A549 (cell line): ENCODE measurements at regions not wholly inside any gene's neighbourhood (a gene's known extent, or its start where the extent isn't known, plus 50 kb on each side); places are given as distances from the start of the nearest gene placed in this dataset.

Source experiments
- ATAC-seq, 2 experiments: fragments of 200-7000 bp in 1 of 2; fragments of >200 bp in 1 of 2; cut with Nextera tagmentation in 1 of 2; cut with Tn5 transposase in 1 of 2; 3 replicates each; pipeline versions ENCODE4 v1.8.0 to v1.9.1; 2018 to 2020; ENCODE audit warnings: mild to moderate bottlenecking in 1 of 2, moderate library complexity in 1 of 2
- CTCF ChIA-PET: fragments of 300-600 bp; sonication (Branson Sonifier 250); formaldehyde crosslinking; extraction: SDS; loops from one replicate; lab custom pipeline; 2021; ENCODE audit warnings: antibody characterized with exemption, inconsistent platforms; lab: Yijun Ruan, JAX
- POLR2A ChIA-PET: fragments of 350-600 bp; formaldehyde crosslinking; extraction: SDS; loops from one replicate; lab custom pipeline; 2021; ENCODE audit warnings: antibody characterized with exemption, inconsistent platforms; lab: Yijun Ruan, JAX
- DNase-seq, 2 experiments: peaks; one replicate each; pipeline versions ENCODE4 v3.0.0 to v3.0.0-alpha.2; 2011 to 2016; ENCODE audit warnings: low read depth in 1 of 2, low spot score in 1 of 2
- FAIRE-seq: peaks from 2 replicates; lab custom pipeline; 2011; peaks lifted over from hg19 to GRCh38; lab: Jason Lieb, UNC
- H3K27ac ChIP-seq, 2 experiments: fragments of >200 bp; sonication (Bioruptor Twin); formaldehyde crosslinking; 3 replicates each; pipeline ENCODE4 v1.5.1; 2016 to 2017
- H3K4me1 ChIP-seq: fragments of >200 bp; sonication (Bioruptor Twin); formaldehyde crosslinking; 3 replicates; pipeline ENCODE4 v1.6.1; 2016
- H3K4me2 ChIP-seq: fragments of >200 bp; sonication (Bioruptor Twin); formaldehyde crosslinking; 3 replicates; pipeline ENCODE4 v1.6.1; 2016
- H3K4me3 ChIP-seq: fragments of >200 bp; sonication (Bioruptor Twin); formaldehyde crosslinking; 3 replicates; pipeline ENCODE4 v1.5.1; 2016
- H3K9me3 ChIP-seq: fragments of >200 bp; sonication (Bioruptor Twin); formaldehyde crosslinking; 3 replicates; pipeline ENCODE4 v1.6.1; 2016
- CHD4 ChIP-seq: fragments of 200-600 bp; sonication (generic); IDR thresholded peaks from 2 replicates; pipeline ENCODE4 v1.6.1; 2016; ENCODE audit warnings: antibody characterized with exemption, mild to moderate bottlenecking, borderline replicate concordance
- CTCF ChIP-seq: fragments of >200 bp; sonication (Bioruptor Twin); formaldehyde crosslinking; IDR thresholded peaks from 3 replicates; pipeline ENCODE4 v1.5.1; 2016
- E2F6 ChIP-seq: IDR thresholded peaks from 2 replicates; pipeline ENCODE4 v1.6.1; 2012; ENCODE audit warnings: low read depth, borderline replicate concordance
- FOXS1 ChIP-seq: fragments of 250-450 bp; sonication (Bioruptor Pico); IDR thresholded peaks from 2 replicates; pipeline ENCODE4 v1.5.0; 2020; ENCODE audit warnings: mild to moderate bottlenecking, moderate library complexity
- HDAC2 ChIP-seq: fragments of 200-600 bp; sonication (generic); IDR thresholded peaks from 2 replicates; pipeline ENCODE4 v1.6.1; 2016
- HEYL ChIP-seq: fragments of 250-450 bp; sonication (Bioruptor Pico); IDR thresholded peaks from 2 replicates; pipeline ENCODE4 v1.8.0; 2021; ENCODE audit warnings: mild to moderate bottlenecking, moderate library complexity
- HMGXB4 ChIP-seq: fragments of 250-450 bp; sonication (Bioruptor Pico); IDR thresholded peaks from 2 replicates; pipeline ENCODE4 v1.5.0; 2021; ENCODE audit warnings: mild to moderate bottlenecking, moderate library complexity, borderline replicate concordance
- HOXB13 ChIP-seq: fragments of 250-450 bp; sonication (Bioruptor Pico); IDR thresholded peaks from 2 replicates; pipeline ENCODE4 v1.5.0; 2020; ENCODE audit warnings: low read depth, mild to moderate bottlenecking, moderate library complexity
- KDM5A ChIP-seq: fragments of 200-600 bp; sonication (generic); IDR thresholded peaks from 2 replicates; pipeline ENCODE4 v1.6.1; 2016; ENCODE audit warnings: antibody characterized with exemption, mild to moderate bottlenecking
- MAX ChIP-seq: IDR thresholded peaks from 2 replicates; pipeline ENCODE4 v1.6.1; 2012
- MAZ ChIP-seq: fragments of 150-350 bp; IDR thresholded peaks from 2 replicates; pipeline ENCODE4 v1.6.1; 2014; ENCODE audit warnings: antibody characterized with exemption, low read depth, low read length, borderline replicate concordance
- MYC ChIP-seq: IDR thresholded peaks from 2 replicates; pipeline ENCODE4 v1.6.1; 2012; ENCODE audit warnings: mild to moderate bottlenecking, inconsistent platforms, low read length, improper control_type of control experiment, borderline replicate concordance
- POLR2A ChIP-seq: IDR thresholded peaks from 2 replicates; pipeline ENCODE4 v1.6.1; 2012; ENCODE audit warnings: mild to moderate bottlenecking, low read length
- RAD21 ChIP-seq, 2 experiments: fragments of >200 bp in 1 of 2; sonication (Bioruptor Twin) in 1 of 2; formaldehyde crosslinking in 1 of 2; IDR thresholded peaks in 1 of 2; conservative IDR thresholded peaks in 1 of 2; 2 replicates in 1 of 2; 3 replicates in 1 of 2; pipeline ENCODE4 v1.6.1; 2012 to 2018; ENCODE audit warnings: inconsistent platforms in 1 of 2
- RARB ChIP-seq: fragments of 250-450 bp; sonication (Bioruptor Pico); IDR thresholded peaks from 2 replicates; pipeline ENCODE4 v1.8.0; 2021; ENCODE audit warnings: mild to moderate bottlenecking, moderate library complexity
- REST ChIP-seq: fragments of 200-600 bp; sonication (generic); IDR thresholded peaks from 2 replicates; pipeline ENCODE4 v1.6.1; 2016; ENCODE audit warnings: antibody characterized with exemption, mild to moderate bottlenecking, moderate library complexity
- ZC3H11A ChIP-seq: fragments of 450-650 bp; IDR thresholded peaks from 2 replicates; pipeline ENCODE4 v1.6.1; 2014; ENCODE audit warnings: antibody characterized with exemption, mild to moderate bottlenecking
- ZSCAN20 ChIP-seq: fragments of 250-450 bp; sonication (Bioruptor Pico); IDR thresholded peaks from 2 replicates; pipeline ENCODE4 v1.8.0; 2022; ENCODE audit warnings: mild to moderate bottlenecking, moderate library complexity
- WGBS: methylation state at CpG from one replicate; pipeline ENCODE4 v1.1.6; 2017; ENCODE audit errors: missing lambda C conversion rate; 5-methylcytosine and 5-hydroxymethylcytosine counted together
- TF ChIP-seq, protein P1 (sequence below): IDR thresholded peaks from 2 replicates; pipeline ENCODE4 v1.6.1; 2012

- Histone ChIP-seq H3K4me1 (no peaks in the 10 kb centered on the region), H3K4me3 (no peak overlapping the region)
- no peak for ATAC-seq
- POLR2A ChIA-PET: no interaction called here
- no peak for TF ChIP-seq REST
- no peak for TF ChIP-seq POLR2A
- no peak for TF ChIP-seq CTCF
- TF ChIP-seq HDAC2: no peak
- TF ChIP-seq, protein P1, sequence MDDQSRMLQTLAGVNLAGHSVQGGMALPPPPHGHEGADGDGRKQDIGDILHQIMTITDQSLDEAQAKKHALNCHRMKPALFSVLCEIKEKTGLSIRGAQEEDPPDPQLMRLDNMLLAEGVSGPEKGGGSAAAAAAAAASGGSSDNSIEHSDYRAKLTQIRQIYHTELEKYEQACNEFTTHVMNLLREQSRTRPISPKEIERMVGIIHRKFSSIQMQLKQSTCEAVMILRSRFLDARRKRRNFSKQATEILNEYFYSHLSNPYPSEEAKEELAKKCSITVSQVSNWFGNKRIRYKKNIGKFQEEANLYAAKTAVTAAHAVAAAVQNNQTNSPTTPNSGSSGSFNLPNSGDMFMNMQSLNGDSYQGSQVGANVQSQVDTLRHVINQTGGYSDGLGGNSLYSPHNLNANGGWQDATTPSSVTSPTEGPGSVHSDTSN: no peak
- TF ChIP-seq HMGXB4 (CRISPR knock-in tag): no peak
- TF ChIP-seq ZC3H11A: no peak
- TF ChIP-seq CHD4: no peak
- no peak for TF ChIP-seq KDM5A
- no peak for TF ChIP-seq MAZ
- TF ChIP-seq HOXB13 (CRISPR knock-in tag): no peak
- TF ChIP-seq RAD21 (conservative IDR thresholded peaks at IDR 0.05 in 1 of 2, IDR thresholded peaks at IDR 0.05 in 1 of 2): no peak
- TF ChIP-seq E2F6: no peak
- no peak for TF ChIP-seq ZSCAN20 (CRISPR knock-in tag)
- no peak for TF ChIP-seq MYC
- TF ChIP-seq MAX: no peak
- no peak for TF ChIP-seq RARB (CRISPR knock-in tag)
- TF ChIP-seq FOXS1 (CRISPR knock-in tag): no peak
- TF ChIP-seq HEYL: no peak
- TF ChIP-seq, all 56 proteins: peak for 0
- no peak overlapping the region for H3K4me2 ChIP-seq
- WGBS: 0% methylated on average over 2 of the region's 2 CpGs
- H3K27ac ChIP-seq: no peak overlapping the region
- no peaks in the 10 kb centered on the region for H3K9me3 ChIP-seq
- DNase-seq (no peak), FAIRE-seq (no peak)
- CTCF ChIA-PET: no interaction called here
Observed at GRCh38 chrX:6962006-6962355, 185.5 kb upstream of the STS start.
